OCI-LY7 (cell line): ENCODE measurements at regions not wholly inside any gene's neighbourhood (a gene's known extent, or its start where the extent isn't known, plus 50 kb on each side); places are given as distances from the start of the nearest gene placed in this dataset.
A peak's percentile ranks its signal among the peaks of the same experiment; 100 is the strongest.

Source experiments
- BruUV-seq: library from RNA; stranded (reverse); fragments of 400-500 nt; replicated peaks from 2 replicates; lab custom pipeline; 2021; lab: Mats Ljungman, UMichigan
- CTCF ChIA-PET: fragments of 300-600 bp; sonication (Branson Sonifier 250); formaldehyde crosslinking; loops from one replicate; lab custom pipeline; 2022; ENCODE audit warnings: antibody characterized with exemption; ENCODE audit not compliant: unreplicated experiment; lab: Charles Lee
- POLR2A ChIA-PET: fragments of 300-600 bp; sonication (Branson Sonifier 250); formaldehyde crosslinking; loops from one replicate; lab custom pipeline; 2022; ENCODE audit warnings: antibody characterized with exemption; lab: Charles Lee
- DNase-seq: peaks from one replicate; pipeline ENCODE4 v3.0.0-alpha.2; 2015; ENCODE audit warnings: low spot score
- H2AFZ ChIP-seq: fragments of 200-600 bp; sonication (generic), shearing (Covaris generic); 2 replicates; pipeline ENCODE4 v1.6.1; 2014; ENCODE audit warnings: mild to moderate bottlenecking, antibody characterized with exemption, low read length, moderate library complexity
- H3K27ac ChIP-seq: fragments of 200-600 bp; sonication (generic); 2 replicates; pipeline ENCODE4 v1.5.1; 2014; ENCODE audit warnings: mixed run types, low read depth, mild to moderate bottlenecking, moderate library complexity, low read length, inconsistent platforms; ENCODE audit not compliant: poor library complexity, severe bottlenecking
- H3K36me3 ChIP-seq: fragments of 200-600 bp; sonication (generic); 2 replicates; pipeline ENCODE4 v1.6.1; 2014; ENCODE audit warnings: mild to moderate bottlenecking, antibody characterized with exemption, low read length, moderate library complexity, mixed read lengths; ENCODE audit not compliant: insufficient read depth
- H3K4me1 ChIP-seq: fragments of 200-600 bp; sonication (generic); 2 replicates; pipeline ENCODE4 v1.5.1; 2014; ENCODE audit warnings: mild to moderate bottlenecking, low read length; ENCODE audit not compliant: insufficient read depth, poor library complexity, severe bottlenecking
- H3K4me2 ChIP-seq: fragments of 200-600 bp; sonication (generic); 2 replicates; pipeline ENCODE4 v1.6.1; 2014; ENCODE audit warnings: mild to moderate bottlenecking, low read length
- H3K4me3 ChIP-seq: fragments of 200-600 bp; sonication (generic); 2 replicates; pipeline ENCODE4 v1.5.1; 2014; ENCODE audit warnings: mild to moderate bottlenecking, low read depth, low read length; ENCODE audit not compliant: poor library complexity, severe bottlenecking
- H3K79me2 ChIP-seq: fragments of 200-600 bp; sonication (generic); 2 replicates; pipeline ENCODE4 v1.6.1; 2016; ENCODE audit warnings: low read depth, mild to moderate bottlenecking, low read length, moderate library complexity, mixed read lengths; ENCODE audit not compliant: insufficient read depth
- H3K9me2 ChIP-seq: fragments of 200-600 bp; sonication (generic); 2 replicates; pipeline ENCODE4 v1.6.1; 2016; ENCODE audit warnings: mild to moderate bottlenecking, low read length, mixed read lengths; ENCODE audit not compliant: insufficient read depth
- H3K9me3 ChIP-seq: fragments of 200-600 bp; sonication (generic); 2 replicates; pipeline ENCODE4 v1.6.1; 2014; ENCODE audit warnings: mild to moderate bottlenecking, mixed run types, low read length, mixed read lengths
- H4K20me1 ChIP-seq: fragments of 200-600 bp; sonication (generic); 2 replicates; pipeline ENCODE4 v1.6.1; 2014; ENCODE audit warnings: mild to moderate bottlenecking, antibody characterized with exemption, low read length, moderate library complexity, mixed read lengths; ENCODE audit not compliant: insufficient read depth
- EZH2phosphoT487 ChIP-seq: fragments of 200-600 bp; sonication (generic); IDR thresholded peaks from 2 replicates; pipeline ENCODE4 v1.6.1; 2018; ENCODE audit warnings: low read depth, borderline replicate concordance, mild to moderate bottlenecking, mixed run types, antibody characterized with exemption, low read length, moderate library complexity, mixed read lengths
- intact Hi-C: fragments of 100-400 bp; cut with micrococcal nuclease; formaldehyde crosslinking; loops from one replicate; pipeline ENCODE4 v1.10.0; 2022; ENCODE audit not compliant: unreplicated experiment
- TF ChIP-seq, protein P1 (sequence below): fragments of 200-600 bp; sonication (generic); conservative IDR thresholded peaks from 2 replicates; pipeline ENCODE4 v1.5.1; 2014; ENCODE audit warnings: mild to moderate bottlenecking, antibody characterized with exemption, low read length, moderate library complexity, mixed read lengths

- intact Hi-C loops = no loop called here
- TF ChIP-seq EZH2phosphoT487 = no peak
- TF ChIP-seq, protein P1, sequence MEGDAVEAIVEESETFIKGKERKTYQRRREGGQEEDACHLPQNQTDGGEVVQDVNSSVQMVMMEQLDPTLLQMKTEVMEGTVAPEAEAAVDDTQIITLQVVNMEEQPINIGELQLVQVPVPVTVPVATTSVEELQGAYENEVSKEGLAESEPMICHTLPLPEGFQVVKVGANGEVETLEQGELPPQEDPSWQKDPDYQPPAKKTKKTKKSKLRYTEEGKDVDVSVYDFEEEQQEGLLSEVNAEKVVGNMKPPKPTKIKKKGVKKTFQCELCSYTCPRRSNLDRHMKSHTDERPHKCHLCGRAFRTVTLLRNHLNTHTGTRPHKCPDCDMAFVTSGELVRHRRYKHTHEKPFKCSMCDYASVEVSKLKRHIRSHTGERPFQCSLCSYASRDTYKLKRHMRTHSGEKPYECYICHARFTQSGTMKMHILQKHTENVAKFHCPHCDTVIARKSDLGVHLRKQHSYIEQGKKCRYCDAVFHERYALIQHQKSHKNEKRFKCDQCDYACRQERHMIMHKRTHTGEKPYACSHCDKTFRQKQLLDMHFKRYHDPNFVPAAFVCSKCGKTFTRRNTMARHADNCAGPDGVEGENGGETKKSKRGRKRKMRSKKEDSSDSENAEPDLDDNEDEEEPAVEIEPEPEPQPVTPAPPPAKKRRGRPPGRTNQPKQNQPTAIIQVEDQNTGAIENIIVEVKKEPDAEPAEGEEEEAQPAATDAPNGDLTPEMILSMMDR = no peak
- H3K9me3 ChIP-seq = no peaks in the 10 kb centered on the region
- peak; percentile 32 for DNase-seq
- no peaks in the 10 kb centered on the region for H4K20me1 ChIP-seq
- peaks cover 67% of the 10 kb centered on the region for H3K4me1 ChIP-seq
- ChIA-PET POLR2A (interaction anchor here (1.1 kb wide), 1 partner anchor 9 kb away, joined by 4 read pairs; no protein-coding TSS in a partner anchor), CTCF (no interaction called here)
- no peak overlapping the region for H3K4me3 ChIP-seq
- no peak overlapping the region for H3K27ac ChIP-seq
- no peaks in the 10 kb centered on the region for H3K9me2 ChIP-seq
- H3K36me3 ChIP-seq = no peaks in the 10 kb centered on the region
- no TSS peak for BruUV-seq
- H3K79me2 ChIP-seq = no peaks in the 10 kb centered on the region
- H2AFZ ChIP-seq = peak overlapping the region; percentile 43; the same call in 1 of the 2 replicates
- H3K4me2 ChIP-seq = peak overlapping the region; percentile 5; the same call in 1 of the 2 replicates
Observed at GRCh38 chr2:45137966-45138695, 128.9 kb upstream of the SIX2 start.

DNA sequence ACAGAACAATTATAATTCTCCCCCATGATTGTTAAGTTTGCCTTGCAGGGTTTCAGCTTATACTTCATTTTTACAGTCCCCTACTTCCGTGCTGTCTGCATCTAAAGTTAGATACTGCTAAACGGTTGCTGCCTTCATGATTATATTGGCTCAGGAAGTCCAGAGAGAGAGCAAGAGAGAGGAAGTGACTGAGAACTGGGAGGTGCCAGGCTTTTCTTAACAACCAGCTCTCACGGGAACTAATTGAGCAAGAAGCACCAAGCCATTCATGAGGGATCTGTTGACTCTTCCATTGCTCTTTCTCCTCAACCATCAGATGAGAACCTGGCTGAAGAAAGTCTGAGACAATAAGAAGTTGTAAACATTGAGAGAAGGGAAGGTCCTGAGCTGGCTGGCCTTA is 125.5 kb upstream of the SIX2 start:
- POLR2A ChIA-PET = interaction anchor here (0.7 to 1.3 kb wide), 2 partner anchors 197 to 304 kb away, joined by 3 to 4 read pairs; no protein-coding TSS in a partner anchor
- intact Hi-C loops = no loop called here
- peak overlapping the region; percentile 84 for H2AFZ ChIP-seq
- CTCF ChIA-PET = no interaction called here
- no peak for TF ChIP-seq EZH2phosphoT487
- TF ChIP-seq, protein P1 = no peak
- no peaks in the 10 kb centered on the region for H3K9me2 ChIP-seq
- no TSS peak for BruUV-seq
- H3K4me3 ChIP-seq = peak overlapping the region; percentile 46
- peak overlapping the region; percentile 81 for H3K27ac ChIP-seq
- H3K79me2 ChIP-seq = no peaks in the 10 kb centered on the region
- H3K4me2 ChIP-seq = peak overlapping the region; percentile 66
- no peaks in the 10 kb centered on the region for H4K20me1 ChIP-seq
- H3K9me3 ChIP-seq = no peaks in the 10 kb centered on the region
- no peaks in the 10 kb centered on the region for H3K36me3 ChIP-seq
- peaks cover 63% of the 10 kb centered on the region for H3K4me1 ChIP-seq
- DNase-seq = peak; percentile 87

DNA sequence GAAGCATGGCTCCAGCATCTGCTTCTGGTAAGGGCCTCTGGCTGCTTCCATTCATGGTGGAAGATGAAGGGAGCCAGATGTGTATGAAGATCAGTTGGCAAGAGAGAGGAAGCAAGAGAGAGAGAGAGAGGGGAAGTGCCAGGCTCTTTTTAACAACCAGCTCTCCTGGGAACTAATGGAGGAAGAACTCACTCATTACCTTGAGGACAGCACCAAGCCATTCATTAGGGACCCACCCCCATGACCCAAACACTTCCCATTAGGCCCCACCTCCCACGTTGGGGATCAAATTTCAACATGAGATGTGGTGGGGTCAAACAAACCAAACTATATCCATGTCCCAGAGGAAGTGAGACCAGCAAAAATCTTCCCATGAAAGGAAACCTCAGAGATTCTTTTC is 124.8 kb upstream of the SIX2 start:
- Histone ChIP-seq H3K4me3 (peak overlapping the region; percentile 46), H3K9me2 (no peaks in the 10 kb centered on the region), H3K4me2 (peak overlapping the region; percentile 66), H3K9me3 (no peaks in the 10 kb centered on the region), H3K4me1 (peaks cover 63% of the 10 kb centered on the region), H3K27ac (peak overlapping the region; percentile 81), H4K20me1 (no peaks in the 10 kb centered on the region), H2AFZ (peak overlapping the region; percentile 84; the same call in 1 of the 2 replicates), H3K36me3 (no peaks in the 10 kb centered on the region), H3K79me2 (no peaks in the 10 kb centered on the region)
- peak; percentile 51 for DNase-seq
- BruUV-seq = no TSS peak
- TF ChIP-seq, protein P1 = no peak
- no peak for TF ChIP-seq EZH2phosphoT487
- intact Hi-C loops = no loop called here
- ChIA-PET CTCF (no interaction called here), POLR2A (interaction anchor here (0.7 to 1.3 kb wide), 2 partner anchors 198 to 305 kb away, joined by 3 to 4 read pairs; no protein-coding TSS in a partner anchor)
